Left kidney (tissue), 1 donor: ENCODE measurements at regions not wholly inside any gene's neighbourhood (a gene's known extent, or its start where the extent isn't known, plus 50 kb on each side); places are given as distances from the start of the nearest gene placed in this dataset.
"Not testable (repeated sequence)": the region's sequence is repeated elsewhere in the genome, so short reads cannot be mapped to it uniquely, and the experiment has no call there.

Source experiments
- DNase-seq: peaks from one replicate; pipeline ENCODE4 v3.0.0-alpha.2; 2013

DNA sequence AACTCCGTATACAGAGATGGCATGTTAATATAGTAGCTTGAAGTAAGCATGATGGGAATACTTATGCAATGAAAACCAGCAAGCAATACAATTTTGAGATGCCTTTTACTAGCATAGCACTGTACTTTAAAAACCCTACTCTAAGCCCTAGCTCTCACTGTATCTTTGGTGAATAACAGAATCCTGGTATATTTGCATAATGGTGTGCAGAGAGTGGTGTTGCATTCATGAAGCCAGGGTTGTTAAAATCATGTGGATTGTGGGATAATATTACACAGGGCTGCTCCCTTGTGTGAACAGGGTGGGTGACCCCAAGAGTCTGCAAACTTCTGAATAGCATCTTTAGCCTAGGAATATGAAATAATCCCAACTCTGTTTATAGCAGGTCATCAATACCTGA lies 105.2 kb upstream of the BMP2 start:
- DNase-seq = no peak

DNA sequence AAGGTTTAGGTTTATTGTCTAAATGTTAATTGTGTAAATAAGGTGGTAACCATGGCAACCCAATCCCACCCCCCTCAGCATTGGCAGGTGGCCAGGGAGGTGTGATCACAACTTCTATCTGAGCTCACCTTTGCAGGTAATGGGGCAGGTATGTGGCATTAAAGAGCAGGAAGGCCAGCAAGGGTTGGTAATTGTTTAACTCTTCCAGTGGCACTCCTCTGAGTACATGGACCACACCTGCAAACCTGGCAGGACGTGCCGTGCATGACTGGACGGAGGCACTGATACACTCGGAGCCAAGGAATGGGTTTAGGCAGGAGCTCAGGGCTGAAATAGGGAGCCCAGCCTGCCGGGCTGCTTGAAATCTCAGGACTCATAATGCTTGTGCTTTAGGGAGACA lies 107.0 kb upstream of the BMP2 start:
- no peak for DNase-seq

DNA sequence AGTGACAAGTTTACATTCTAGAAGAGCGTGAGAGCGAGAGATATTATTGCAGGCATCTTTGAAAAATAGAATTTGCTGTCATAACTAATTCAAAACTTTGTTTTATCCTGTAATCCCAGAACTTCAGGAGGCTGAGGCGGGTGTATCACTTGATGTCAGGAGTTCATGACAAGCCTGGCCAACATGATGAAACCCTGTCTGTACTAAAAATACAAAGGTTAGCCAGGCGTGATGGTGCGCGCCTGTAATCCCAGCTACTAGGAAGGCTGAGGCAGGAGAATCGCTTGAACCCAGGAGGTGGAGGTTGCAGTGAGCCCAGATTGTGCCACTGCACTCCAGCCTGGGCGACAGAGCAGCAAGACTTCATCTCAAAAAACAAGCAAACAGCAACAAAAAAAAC lies 108.6 kb upstream of the BMP2 start:
- DNase-seq = not testable (repeated sequence)

DNA sequence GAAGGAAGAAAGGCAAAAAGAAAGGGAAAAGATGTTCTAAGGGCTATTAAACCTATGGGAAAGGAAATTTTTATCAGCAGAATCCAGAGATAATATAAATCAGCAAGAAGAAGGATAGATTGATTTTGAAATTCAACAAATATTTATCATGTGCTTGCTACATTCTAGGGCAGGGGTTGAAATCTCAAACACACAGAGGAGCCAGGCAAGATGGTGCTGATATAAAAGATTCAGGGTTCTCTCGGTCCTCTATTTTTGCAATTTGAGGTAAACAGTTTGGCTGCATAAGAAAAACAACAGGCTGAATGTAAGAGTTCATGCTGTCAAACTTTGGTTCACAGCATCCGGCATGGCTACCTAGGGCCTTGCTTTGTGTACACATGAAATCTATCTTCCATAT lies 109.6 kb upstream of the BMP2 start:
- DNase-seq = no peak

DNA sequence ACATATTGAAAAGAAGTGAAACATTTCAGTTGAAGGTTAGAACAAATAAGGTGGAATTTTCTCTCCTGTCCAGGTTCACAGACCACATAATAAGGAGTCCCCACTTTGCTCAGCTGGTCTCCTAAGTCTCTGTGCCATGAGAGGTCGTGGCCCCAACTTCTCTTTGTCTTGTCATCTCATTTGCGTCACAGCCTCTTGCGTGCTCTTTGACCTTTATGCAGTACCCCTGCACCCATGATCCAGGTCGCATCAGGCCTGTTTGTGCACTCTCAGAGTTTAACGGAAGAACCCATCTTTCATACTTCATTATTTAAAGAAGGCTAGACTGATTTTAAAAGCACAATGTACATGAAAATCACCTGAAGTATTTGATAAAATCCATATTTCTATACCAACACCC lies 110.4 kb upstream of the BMP2 start:
- DNase-seq = no peak

DNA sequence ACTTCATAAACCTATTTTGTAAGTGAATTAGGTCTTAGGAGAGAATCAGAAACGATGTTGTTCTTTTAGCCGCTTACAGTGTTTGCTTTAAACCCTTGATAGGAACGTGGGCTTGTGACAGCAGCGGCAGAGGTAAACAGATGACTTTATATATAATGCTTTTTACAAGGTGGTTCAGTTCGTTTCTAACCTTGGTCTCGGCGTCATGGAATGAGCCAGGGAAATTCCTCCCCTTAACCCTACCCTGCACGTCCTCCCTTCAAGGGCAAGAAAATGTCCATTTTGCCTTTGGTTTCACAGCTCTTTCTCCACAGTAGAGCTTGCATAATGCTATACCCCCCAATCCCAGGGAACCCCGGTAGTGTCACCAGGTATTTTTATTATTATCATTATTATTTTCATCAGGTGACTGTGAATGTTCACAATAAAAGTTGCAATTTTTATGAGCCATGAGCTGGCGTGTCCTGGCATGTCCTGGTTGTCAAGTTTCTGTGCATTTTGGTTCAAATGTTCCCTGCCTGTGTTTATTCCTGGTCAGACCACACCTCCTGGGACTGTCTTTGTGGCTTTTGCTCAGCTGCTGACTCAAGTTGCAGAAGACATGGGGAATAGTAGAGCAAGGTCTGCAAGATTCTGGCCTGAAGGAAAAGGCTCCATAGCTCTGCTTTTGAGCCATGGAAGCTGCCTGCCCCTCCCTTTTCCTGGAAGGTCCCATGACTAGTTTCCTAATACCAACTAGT lies 112.8 kb upstream of the BMP2 start:
- DNase-seq = no peak

DNA sequence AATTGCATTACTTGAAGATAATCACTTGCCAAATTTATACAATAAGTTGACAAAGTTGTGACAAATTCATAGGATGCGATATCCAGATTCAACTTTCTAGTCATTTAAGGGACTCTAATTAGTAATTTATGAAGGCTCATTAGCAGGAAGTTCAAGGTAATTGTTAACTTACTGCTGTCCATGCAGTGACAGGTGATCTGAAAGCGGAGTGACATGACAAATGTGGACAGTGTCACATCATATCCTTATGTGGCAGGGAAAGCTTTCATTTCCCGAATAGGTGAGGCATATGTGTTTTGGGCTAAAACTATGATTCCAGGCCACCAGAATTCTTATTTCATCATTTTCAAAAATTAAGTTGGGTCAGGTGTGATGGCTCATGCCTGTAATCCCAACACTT lies 115.9 kb upstream of the BMP2 start:
- no peak for DNase-seq

DNA sequence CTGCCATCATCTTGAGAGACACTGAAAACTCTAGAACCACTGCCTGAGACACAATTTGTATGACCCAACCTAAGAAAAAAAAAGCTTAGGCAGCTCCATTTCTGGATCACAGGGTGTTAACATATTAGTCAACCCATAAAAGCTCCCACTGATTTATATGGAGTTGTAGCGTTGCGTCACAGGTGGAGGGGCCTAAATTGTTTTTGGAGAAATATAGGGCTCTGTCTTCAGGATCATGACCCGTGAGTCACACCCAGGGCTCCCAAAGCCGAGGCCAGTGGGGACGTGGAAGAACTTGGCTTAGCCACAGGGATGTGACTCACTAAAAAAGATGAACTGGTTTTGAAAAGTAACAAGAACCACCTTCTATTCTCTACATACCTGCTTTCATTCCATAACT lies 116.5 kb upstream of the BMP2 start:
- DNase-seq = no peak

DNA sequence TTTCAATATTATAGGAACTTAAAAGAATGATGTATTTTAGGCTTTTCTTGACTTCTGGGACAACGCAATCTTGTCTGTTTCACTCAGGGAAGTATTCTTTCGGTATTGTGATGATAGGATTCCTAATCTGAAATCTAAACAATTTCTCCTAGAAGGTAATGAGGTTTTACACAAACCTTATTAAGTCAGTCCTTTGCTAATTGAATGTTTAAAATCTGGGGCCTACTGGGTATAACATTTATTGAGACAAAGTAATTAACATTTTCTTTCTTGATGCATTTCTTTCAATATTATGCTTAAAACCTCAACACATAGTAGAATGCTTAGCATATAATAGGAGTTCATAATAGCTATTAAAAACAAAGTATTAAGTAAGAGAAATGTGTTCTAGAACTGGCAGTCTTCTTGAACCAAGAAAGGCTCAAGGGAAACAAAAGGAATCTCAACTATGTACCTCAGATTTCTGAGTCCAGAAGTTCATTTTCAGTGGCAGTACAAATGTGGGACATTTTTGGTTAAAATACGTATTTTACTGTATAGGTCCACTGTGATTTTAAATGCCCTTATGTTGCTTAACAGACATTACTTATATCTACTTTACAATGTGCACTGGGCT lies 121.4 kb upstream of the BMP2 start:
- no peak for DNase-seq

DNA sequence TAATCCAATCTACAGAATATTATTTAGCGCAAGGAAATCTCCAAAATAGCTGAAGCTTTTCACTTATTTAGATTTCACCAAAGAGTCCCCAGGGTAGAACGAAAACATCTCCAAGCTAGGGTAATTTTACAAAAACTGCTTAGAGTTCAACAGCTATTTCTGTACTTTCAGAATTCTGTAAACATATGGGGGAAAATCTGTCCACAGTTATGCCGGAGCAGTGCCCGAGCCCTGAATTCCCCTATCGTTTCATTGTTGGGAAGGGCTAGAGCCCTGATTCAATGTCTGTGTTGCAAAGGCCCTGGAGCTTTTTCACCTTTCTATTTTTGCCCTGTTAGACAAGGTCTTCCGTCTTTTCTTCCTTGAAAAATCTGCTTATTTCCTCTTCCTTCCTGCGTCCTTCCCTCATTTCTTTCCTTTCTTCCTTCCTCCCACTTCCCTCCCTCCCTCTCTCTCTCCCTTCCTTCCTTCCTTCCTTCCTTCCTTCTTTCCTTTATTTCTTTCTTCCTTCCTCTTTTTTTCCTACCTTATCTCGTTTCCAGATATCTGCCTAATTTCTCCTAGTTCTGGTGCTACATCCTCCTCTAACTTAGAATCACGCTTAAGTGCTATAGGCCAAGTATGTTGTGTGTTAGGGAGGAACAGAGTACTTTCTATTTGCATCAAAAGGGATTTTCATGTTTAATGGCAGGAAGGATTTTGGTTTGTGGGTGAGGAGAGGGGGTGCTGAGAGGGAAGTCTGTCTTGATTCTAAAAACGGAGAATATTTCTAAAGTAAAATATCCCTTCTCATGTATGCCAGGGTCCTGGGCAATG lies 122.5 kb upstream of the BMP2 start:
- DNase-seq = no peak

DNA sequence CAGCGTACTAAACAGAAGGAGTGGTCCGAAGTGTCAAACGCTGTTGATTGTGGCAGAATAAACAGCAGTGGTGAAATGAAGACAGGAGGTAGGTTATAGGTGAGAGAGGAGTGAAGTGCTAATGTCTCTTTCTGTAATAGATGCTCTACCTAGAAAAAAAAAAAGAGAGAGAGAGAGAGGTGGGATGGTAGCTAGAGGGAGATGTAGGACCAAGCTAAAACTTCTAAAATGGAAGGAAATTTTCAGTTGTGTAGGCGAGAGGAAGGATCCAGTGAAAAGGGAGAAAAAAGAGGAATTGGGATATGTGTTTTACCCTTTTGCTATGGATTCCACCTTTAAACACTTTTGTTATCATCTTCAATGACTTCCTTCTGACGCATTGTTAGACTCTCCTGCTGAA lies 126.5 kb upstream of the BMP2 start:
- no peak for DNase-seq

DNA sequence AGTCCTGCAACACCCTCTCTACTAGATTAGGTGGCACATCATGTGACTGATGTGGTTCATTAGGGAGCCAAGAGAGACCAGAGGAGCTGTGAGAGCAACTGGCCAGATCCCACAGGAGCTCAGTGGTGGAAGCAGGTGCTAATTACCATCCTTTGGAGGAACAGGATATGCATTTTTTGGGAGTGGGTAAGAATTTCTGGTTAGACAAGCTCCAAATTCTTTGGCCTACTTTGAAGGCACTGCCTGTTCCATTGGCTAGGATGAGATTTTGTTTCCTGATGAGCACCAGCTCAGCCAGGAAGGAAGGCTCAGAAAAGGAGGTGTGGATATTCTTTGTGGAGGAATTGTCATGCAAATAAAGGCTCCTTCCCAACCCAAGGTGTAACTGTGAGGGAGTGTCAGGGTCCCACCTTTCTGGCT lies 130.3 kb upstream of the BMP2 start:
- no peak for DNase-seq

DNA sequence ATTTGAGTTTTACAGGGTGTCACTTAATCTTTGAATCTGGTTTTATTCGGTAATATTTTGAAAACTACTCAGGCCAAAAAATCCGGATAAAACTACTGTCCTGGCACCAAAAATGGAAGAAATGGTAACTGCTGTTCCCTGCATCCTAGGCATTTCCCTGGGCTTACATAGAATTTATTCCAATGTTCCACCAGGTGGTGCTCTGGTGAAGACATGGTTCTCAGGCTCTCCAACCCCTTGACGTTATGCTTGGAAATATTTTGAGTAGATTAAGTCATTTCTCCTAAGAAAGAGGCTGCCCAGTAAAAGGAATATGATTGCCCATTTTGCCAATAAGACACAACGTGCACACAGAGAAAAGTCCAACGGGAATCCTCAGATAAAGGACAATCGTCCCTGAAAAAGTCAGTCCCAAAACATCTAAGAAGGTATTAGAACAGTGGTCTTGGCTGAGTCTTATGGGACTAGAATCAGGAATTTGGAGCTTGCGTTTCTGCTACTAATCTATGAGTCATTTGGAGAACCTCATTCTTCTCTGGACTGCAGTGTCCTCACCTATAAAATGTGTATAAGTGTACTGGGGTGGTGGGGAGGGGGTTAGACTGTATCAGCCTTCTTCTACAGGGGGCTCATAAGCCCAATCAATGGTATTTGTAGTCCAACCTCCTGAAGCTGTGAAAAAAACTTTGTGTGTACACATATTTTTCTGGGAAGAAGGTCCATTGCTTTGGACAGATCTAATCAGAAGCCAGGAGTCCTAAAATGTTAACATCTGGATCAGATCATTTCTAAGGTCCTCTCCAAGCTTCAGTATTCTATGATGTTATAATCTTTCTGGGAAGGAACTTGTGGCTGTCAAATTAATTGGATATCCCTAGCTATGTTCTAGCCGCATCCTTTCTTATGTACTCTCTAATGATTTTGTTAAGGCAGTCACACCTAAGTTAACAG lies 131.0 kb upstream of the BMP2 start:
- peak; percentile 61 for DNase-seq

DNA sequence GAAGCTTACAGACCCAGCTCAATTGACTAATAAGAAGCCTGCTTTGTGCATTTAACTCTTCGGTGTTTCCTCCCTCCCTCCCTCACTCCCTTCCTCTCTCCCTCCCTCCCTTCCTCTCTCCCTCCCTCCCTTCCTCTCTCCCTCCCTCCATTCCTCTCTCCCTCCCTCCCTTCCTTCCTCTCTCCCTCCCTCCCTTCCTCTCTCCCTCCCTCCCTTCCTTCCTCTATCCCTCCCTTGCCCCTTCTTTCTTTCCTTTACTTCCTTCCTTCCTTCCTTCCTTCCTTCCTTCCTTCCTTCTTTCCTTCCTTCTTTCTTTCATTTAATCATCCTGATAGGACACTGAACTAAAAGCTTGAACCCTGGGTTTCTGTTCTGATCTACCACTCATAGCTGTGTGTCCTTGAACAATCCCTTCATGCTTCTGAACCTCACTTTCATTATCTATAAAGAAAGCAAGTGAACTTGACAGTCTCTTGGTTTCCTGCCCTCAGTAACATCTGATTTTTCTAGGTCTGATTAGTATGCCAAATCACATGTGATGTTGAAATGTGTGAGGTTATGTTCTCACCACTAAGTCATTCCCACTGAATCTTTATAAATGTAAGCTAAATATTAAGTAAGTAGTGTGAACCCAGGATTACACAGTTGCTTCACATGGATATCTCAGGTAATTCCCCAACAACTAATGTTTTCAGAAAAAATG lies 132.3 kb upstream of the BMP2 start:
- no peak for DNase-seq

DNA sequence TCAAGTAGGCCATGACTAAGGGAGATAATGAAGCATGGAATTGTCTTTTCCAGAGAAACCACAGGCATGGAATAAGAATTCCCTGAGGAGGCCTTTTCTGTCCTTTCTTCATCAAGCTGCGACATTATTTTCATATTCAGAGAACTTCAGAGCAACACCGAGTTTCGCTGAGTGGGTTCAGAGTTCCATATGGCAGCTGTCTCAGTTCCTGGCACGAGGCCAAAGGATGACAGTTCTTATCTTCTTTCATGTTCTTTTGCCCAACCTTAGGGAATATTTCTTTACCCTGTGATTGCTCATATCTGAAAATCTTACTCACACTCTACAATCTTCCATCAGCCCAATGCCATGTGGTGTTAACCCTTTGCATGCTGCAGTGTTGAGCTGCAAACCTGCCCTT lies 135.3 kb upstream of the BMP2 start:
- DNase-seq = no peak

DNA sequence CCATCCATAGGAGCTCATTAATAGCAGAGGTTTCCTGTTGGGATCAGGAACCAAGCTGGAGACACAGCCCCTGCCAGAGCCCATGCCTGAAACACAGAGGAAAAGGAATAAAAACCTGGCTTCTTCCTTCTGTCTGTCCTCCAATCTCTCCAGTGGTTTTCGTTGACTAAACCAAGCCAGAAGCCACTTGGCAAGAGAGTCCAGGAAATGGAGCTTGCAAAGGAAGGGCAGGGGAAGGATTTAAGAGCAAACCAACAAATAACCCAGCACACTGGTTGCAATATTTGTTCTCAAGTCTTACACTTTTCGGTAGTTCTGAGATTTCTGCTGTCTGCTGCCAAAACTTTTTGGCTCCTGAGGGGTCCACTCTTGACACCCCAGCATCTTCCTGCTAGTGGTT lies 137.0 kb upstream of the BMP2 start:
- no peak for DNase-seq

DNA sequence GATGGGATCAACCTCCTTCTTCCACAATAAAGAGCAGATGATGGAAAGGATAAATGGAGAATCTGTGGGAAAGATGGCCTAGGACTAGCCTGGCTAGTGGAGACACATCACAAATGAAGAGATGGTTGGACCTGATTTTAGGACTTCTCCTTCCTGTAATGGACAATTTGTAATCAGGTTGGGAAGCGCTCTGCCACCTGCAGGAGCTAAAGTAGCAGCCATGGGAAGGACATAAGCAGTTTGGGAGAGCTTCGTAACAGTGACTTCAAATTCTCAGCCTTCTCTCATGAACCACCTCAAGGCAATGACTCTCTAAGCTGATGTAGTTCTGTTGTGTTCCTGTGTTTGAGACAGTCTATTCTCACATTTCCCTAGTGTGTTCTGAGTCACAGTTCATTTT lies 137.9 kb upstream of the BMP2 start:
- DNase-seq = no peak

DNA sequence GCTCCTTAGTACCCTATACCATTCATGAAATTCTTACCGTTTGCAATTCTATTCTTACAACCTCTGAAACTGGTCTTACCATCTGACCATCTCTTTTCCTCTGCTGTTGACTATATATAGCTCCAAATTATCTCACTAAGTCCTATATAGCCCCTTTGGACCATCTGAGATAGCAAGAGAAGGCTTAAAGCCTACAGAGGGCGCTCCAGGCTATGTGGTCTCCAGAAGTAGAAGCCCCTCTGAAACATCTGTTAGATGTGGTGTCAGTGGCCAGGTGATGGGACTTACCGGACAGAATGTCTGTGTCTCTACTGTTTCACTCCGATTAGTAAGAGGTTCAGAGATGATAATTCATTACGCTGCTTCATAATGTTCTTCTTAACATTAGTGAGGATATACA lies 140.7 kb upstream of the BMP2 start:
- DNase-seq = no peak

DNA sequence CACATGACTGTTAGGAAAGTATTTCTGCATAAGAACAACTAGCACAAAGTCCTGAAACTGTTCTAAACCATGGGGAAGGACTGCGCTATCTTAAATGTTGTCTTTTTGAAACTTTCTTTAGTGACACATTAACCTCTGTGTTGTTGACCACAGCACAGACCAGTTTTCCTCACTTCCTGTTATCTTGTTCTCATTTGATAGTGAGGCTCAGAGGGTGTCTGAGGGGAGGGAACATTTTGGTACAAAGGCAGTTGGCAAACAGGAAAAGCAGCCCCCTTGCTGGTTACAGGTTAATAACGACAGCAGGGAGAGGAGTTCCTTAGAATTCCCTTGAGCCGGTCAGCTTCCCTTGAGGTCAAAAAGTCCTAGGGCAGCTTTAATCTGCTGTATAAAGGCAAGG lies 143.5 kb upstream of the BMP2 start:
- DNase-seq = no peak

DNA sequence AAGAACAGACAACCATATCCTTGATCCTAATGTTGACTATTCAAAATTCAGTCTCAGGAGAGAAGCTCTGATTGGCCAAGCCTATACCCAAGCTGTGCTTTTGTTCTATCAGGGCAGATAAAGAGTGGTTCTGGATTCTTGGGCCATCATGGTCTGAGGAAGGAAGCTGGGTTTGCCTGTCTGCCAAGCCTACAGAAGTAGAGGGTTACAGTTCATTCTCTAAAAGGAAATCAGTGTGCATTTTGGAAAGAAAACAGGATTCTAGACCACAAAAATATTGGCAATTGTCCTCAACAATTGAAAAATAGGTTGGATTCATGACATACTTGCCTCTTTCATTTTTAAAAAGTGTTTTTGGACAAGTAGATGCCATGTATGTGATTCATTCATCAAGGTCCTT lies 145.4 kb upstream of the BMP2 start:
- DNase-seq = no peak

DNA sequence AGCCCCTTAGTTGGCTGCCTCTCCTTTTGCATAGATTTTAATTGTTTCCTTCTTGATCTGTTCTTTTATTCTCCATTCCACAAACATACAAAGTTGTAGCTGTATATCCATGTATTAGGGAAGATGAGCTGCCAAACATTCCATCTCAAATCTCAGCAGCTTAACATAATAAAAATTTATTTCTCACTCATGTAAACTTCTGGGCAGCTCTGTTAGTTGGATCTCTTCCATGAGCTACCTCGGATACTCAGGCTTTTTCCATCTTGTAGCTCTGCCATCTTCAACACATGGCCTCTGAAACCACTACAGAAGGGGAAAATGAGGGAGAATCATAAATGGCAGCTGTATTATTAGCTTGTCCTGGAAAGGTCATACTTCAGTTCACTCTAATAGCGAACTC lies 149.4 kb upstream of the BMP2 start:
- DNase-seq = no peak

DNA sequence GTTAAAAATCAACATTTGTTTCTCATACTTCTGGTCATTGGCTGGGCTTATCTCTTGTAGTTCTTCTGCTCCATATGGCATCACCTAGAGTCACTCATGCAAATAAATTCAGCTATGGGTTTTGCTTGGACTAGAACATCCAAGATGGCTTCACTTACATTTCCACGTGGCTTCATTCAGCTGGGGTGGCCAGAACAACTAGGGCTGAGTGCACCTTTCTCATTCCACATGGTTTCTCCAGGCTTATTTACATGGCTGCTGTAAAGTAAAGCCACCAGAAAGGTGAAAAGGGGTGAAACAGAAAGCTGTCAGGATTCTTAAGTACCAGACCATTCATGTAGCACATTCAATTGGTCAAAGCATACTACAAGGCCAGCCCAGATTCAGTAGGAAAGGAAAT lies 151.1 kb upstream of the BMP2 start:
- no peak for DNase-seq
